OCI-LY7 (cell line): ENCODE measurements at regions not wholly inside any gene's neighbourhood (a gene's known extent, or its start where the extent isn't known, plus 50 kb on each side); places are given as distances from the start of the nearest gene placed in this dataset.

Experiments
- EZH2phosphoT487 ChIP-seq: fragments of 200-600 bp; sonication (generic); IDR thresholded peaks from 2 replicates; pipeline ENCODE4 v1.6.1; 2018; ENCODE audit warnings: low read depth, borderline replicate concordance, mild to moderate bottlenecking, mixed run types, antibody characterized with exemption, low read length, moderate library complexity, mixed read lengths
- TF ChIP-seq, protein P1 (sequence below): fragments of 200-600 bp; sonication (generic); conservative IDR thresholded peaks from 2 replicates; pipeline ENCODE4 v1.5.1; 2014; ENCODE audit warnings: mild to moderate bottlenecking, antibody characterized with exemption, low read length, moderate library complexity, mixed read lengths

DNA sequence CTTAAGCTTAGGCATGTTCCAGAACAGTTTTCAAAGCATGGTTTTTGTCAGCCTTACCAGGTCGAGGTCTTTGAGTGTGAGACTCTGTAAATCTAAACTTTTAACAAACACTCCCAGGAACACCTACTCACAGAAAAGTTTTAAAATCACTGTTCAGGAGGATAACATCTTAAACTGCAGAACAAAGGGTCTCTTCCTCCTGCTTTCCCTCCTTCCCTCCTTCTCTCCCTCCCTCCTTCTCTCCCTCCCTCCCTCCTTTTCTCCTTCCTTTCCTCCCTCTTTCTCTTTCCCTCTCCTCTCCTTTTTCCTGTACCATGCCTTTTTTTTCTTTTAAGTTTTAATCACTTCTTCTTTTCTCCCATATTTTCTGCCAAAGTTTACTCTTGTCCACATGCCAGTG lies 153.5 kb upstream of the MAF start:
- TF ChIP-seq, protein P1, sequence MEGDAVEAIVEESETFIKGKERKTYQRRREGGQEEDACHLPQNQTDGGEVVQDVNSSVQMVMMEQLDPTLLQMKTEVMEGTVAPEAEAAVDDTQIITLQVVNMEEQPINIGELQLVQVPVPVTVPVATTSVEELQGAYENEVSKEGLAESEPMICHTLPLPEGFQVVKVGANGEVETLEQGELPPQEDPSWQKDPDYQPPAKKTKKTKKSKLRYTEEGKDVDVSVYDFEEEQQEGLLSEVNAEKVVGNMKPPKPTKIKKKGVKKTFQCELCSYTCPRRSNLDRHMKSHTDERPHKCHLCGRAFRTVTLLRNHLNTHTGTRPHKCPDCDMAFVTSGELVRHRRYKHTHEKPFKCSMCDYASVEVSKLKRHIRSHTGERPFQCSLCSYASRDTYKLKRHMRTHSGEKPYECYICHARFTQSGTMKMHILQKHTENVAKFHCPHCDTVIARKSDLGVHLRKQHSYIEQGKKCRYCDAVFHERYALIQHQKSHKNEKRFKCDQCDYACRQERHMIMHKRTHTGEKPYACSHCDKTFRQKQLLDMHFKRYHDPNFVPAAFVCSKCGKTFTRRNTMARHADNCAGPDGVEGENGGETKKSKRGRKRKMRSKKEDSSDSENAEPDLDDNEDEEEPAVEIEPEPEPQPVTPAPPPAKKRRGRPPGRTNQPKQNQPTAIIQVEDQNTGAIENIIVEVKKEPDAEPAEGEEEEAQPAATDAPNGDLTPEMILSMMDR, result no peak
- no peak for TF ChIP-seq EZH2phosphoT487
